Trophoblast cell (in vitro differentiated cells and primary cell): ENCODE measurements at regions not wholly inside any gene's neighbourhood (a gene's known extent, or its start where the extent isn't known, plus 50 kb on each side); places are given as distances from the start of the nearest gene placed in this dataset.

Experiments
- DNase-seq, 2 donors: peaks; one replicate each; pipeline ENCODE4 v3.0.0-alpha.2; 2016
- H2AFZ ChIP-seq: 2 replicates; pipeline ENCODE4 v1.6.1; 2013; ENCODE audit warnings: low read length, moderate library complexity, mild to moderate bottlenecking; ENCODE audit not compliant: insufficient read depth, poor library complexity
- H2AK5ac ChIP-seq: 2 replicates; pipeline ENCODE4 v1.6.1; 2013; ENCODE audit warnings: mild to moderate bottlenecking, low read length
- H2BK120ac ChIP-seq: 2 replicates; pipeline ENCODE4 v1.6.1; 2013; ENCODE audit warnings: low read length, mild to moderate bottlenecking, moderate library complexity; ENCODE audit not compliant: insufficient read depth, poor library complexity
- H2BK12ac ChIP-seq: 2 replicates; pipeline ENCODE4 v1.6.1; 2013; ENCODE audit warnings: mild to moderate bottlenecking, low read length, moderate library complexity
- H2BK5ac ChIP-seq: 2 replicates; pipeline ENCODE4 v1.6.1; 2013; ENCODE audit warnings: low read length, low read depth, moderate library complexity, mild to moderate bottlenecking; ENCODE audit not compliant: poor library complexity
- H3K14ac ChIP-seq: 2 replicates; pipeline ENCODE4 v1.6.1; 2013; ENCODE audit warnings: mild to moderate bottlenecking, low read length
- H3K18ac ChIP-seq: 2 replicates; pipeline ENCODE4 v1.6.1; 2013; ENCODE audit warnings: mild to moderate bottlenecking, low read length
- H3K23ac ChIP-seq: 2 replicates; pipeline ENCODE4 v1.6.1; 2013; ENCODE audit warnings: low read length
- H3K27ac ChIP-seq: 2 replicates; pipeline ENCODE4 v1.5.1; 2013; ENCODE audit warnings: low read depth, mild to moderate bottlenecking, inconsistent platforms, low read length, moderate library complexity
- H3K27me3 ChIP-seq: 2 replicates; pipeline ENCODE4 v1.6.1; 2013; ENCODE audit warnings: inconsistent platforms, mild to moderate bottlenecking, low read length, moderate library complexity; ENCODE audit not compliant: insufficient read depth
- H3K36me3 ChIP-seq, 2 experiments: 1 replicate in 1 of 2; 2 replicates in 1 of 2; pipeline ENCODE4 v1.6.1; 2013; ENCODE audit warnings: low read length in 2 of 2, mild to moderate bottlenecking in 2 of 2, moderate library complexity in 1 of 2; ENCODE audit not compliant: insufficient read depth in 2 of 2, control insufficient read depth in 1 of 2
- H3K4ac ChIP-seq: 2 replicates; pipeline ENCODE4 v1.6.1; 2013; ENCODE audit warnings: low read depth, mild to moderate bottlenecking, low read length, moderate library complexity
- H3K4me1 ChIP-seq, 2 experiments: 1 replicate in 1 of 2; 2 replicates in 1 of 2; pipeline ENCODE4 v1.6.1; 2013; ENCODE audit warnings: low read length in 2 of 2, mild to moderate bottlenecking in 2 of 2, moderate library complexity in 1 of 2; ENCODE audit not compliant: insufficient read depth in 2 of 2, control insufficient read depth in 1 of 2
- H3K4me2 ChIP-seq: 2 replicates; pipeline ENCODE4 v1.6.1; 2013; ENCODE audit warnings: inconsistent platforms, mild to moderate bottlenecking, low read length, moderate library complexity
- H3K4me3 ChIP-seq: 2 replicates; pipeline ENCODE4 v1.5.1; 2013; ENCODE audit warnings: mild to moderate bottlenecking, low read depth, low read length, inconsistent platforms
- H3K79me1 ChIP-seq: one replicate; pipeline ENCODE4 v1.6.1; 2013; ENCODE audit warnings: low read length
- H3K79me2 ChIP-seq: 2 replicates; pipeline ENCODE4 v1.6.1; 2013; ENCODE audit warnings: low read length, mild to moderate bottlenecking; ENCODE audit not compliant: control insufficient read depth, insufficient read depth, poor library complexity
- H3K9ac ChIP-seq: 2 replicates; pipeline ENCODE4 v1.6.1; 2013; ENCODE audit warnings: mild to moderate bottlenecking, low read length
- H3K9me3 ChIP-seq: 2 replicates; pipeline ENCODE4 v1.6.1; 2013; ENCODE audit warnings: low read depth, mild to moderate bottlenecking, control low read depth, inconsistent platforms, low read length; ENCODE audit not compliant: insufficient read depth
- H4K12ac ChIP-seq: 2 replicates; pipeline ENCODE4 v1.6.1; 2013; ENCODE audit warnings: low read depth, mild to moderate bottlenecking, low read length, moderate library complexity
- H4K8ac ChIP-seq: 2 replicates; pipeline ENCODE4 v1.6.1; 2013; ENCODE audit warnings: low read depth, mild to moderate bottlenecking, low read length, moderate library complexity
- H4K91ac ChIP-seq: one replicate; pipeline ENCODE4 v1.6.1; 2013; ENCODE audit warnings: low read depth, mild to moderate bottlenecking, low read length, moderate library complexity
- WGBS: extraction: QIAGEN DNeasy Blood & Tissue Kit; methylation state at CpG from one replicate; pipeline ENCODE4 v1.1.7; 2013; ENCODE audit warnings: missing lambda C conversion rate; ENCODE audit not compliant: insufficient read length, insufficient coverage; ENCODE audit errors: extremely low coverage; 5-methylcytosine and 5-hydroxymethylcytosine counted together

DNA sequence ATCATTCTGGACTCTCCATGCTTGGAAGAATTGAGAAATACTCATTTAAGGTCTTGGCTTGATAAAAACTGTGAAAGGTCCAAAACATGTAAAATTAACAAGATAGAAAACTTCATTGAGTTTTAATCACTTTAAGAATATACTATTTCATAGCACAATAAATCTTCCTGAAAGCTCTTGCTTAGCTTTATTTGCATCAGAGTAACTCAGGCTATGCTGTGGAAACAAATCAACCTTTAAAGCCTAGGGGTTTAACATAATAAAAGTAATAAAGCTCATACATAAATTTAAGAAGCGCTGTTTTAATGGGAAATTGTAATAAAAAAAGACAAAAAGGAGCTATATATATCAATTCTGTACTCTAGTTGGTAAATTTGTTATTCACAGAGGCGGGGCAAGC is 77.2 kb upstream of the PTCHD4 start:
- Histone ChIP-seq H3K4me1 (no peaks in the 10 kb centered on the region), H2BK12ac (no peak overlapping the region), H3K4me2 (no peak overlapping the region), H2AK5ac (no peak overlapping the region), H3K14ac (no peak overlapping the region), H3K79me2 (no peaks in the 10 kb centered on the region), H2BK120ac (no peak overlapping the region), H4K12ac (no peak overlapping the region), H3K9ac (no peak overlapping the region), H3K4me3 (no peak overlapping the region), H2AFZ (no peak overlapping the region), H3K27me3 (no peaks in the 10 kb centered on the region), H4K8ac (no peak overlapping the region), H3K79me1 (no peaks in the 10 kb centered on the region), H4K91ac (no peak overlapping the region), H3K27ac (no peak overlapping the region), H3K36me3 (no peaks in the 10 kb centered on the region), H3K18ac (no peak overlapping the region), H3K4ac (no peak overlapping the region), H3K9me3 (no peaks in the 10 kb centered on the region), H2BK5ac (no peak overlapping the region), H3K23ac (no peak overlapping the region)
- no CpG with 5 or more reads among the region's 2 CpGs for WGBS
- no peak for DNase-seq

DNA sequence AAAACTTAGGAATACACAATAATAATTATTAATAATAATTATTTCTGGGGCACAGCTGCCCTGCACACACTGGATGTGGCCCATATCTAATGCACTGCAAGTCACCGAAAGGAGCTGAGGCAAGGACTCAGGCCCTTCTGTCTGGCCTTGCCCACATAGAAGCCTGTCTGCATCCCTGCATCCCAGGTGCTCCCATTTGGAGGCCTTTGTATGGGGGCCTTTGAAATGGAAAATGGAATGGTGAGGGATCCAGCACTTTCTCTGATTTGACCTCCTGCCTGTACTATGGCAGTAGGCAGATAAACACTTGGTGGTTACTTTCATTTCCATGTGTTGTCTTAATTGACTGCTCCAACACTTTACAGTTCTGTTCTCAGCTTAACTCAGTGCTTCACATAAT is 75.7 kb upstream of the PTCHD4 start:
- Histone ChIP-seq H3K4me2 (no peak overlapping the region), H2BK120ac (no peak overlapping the region), H4K91ac (no peak overlapping the region), H4K8ac (no peak overlapping the region), H3K18ac (no peak overlapping the region), H3K4ac (no peak overlapping the region), H3K4me3 (no peak overlapping the region), H3K79me2 (no peaks in the 10 kb centered on the region), H3K14ac (no peak overlapping the region), H3K9me3 (no peaks in the 10 kb centered on the region), H4K12ac (no peak overlapping the region), H3K4me1 (no peaks in the 10 kb centered on the region), H3K36me3 (no peaks in the 10 kb centered on the region), H3K27me3 (no peaks in the 10 kb centered on the region), H3K23ac (no peak overlapping the region), H2BK5ac (no peak overlapping the region), H2AFZ (no peak overlapping the region), H3K9ac (no peak overlapping the region), H2BK12ac (no peak overlapping the region), H2AK5ac (no peak overlapping the region), H3K79me1 (no peaks in the 10 kb centered on the region), H3K27ac (no peak overlapping the region)
- DNase-seq: no peak
- no CpG with 5 or more reads among the region's 1 CpG for WGBS

DNA sequence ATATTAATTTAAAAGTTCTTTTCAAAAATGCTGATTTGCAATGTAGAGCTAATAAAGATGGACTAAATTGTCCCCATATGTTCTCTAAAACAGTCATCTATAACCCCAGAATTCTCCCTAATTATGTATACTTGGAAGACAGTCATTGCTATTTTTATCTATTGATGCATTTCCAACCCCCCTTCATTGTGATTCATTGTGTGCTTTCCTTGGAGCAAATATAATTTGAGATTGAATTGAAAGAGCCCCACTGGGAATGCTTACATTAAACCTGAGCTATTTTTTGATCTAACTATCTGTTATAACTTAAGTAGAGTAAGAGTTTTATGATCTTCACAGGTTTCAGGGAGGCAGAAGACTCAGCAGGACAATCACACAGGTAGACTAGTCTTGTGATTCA is 73.7 kb upstream of the PTCHD4 start:
- H3K4me2 ChIP-seq: no peak overlapping the region
- no peak overlapping the region for H3K4ac ChIP-seq
- H2AFZ ChIP-seq: no peak overlapping the region
- H2BK12ac ChIP-seq: no peak overlapping the region
- no peak overlapping the region for H3K27ac ChIP-seq
- no peaks in the 10 kb centered on the region for H3K36me3 ChIP-seq
- no peaks in the 10 kb centered on the region for H3K79me2 ChIP-seq
- no peak overlapping the region for H3K23ac ChIP-seq
- H3K4me1 ChIP-seq: no peaks in the 10 kb centered on the region
- DNase-seq: no peak
- no peak overlapping the region for H2AK5ac ChIP-seq
- no peak overlapping the region for H3K14ac ChIP-seq
- H3K27me3 ChIP-seq: no peaks in the 10 kb centered on the region
- no peak overlapping the region for H3K18ac ChIP-seq
- H2BK5ac ChIP-seq: no peak overlapping the region
- H4K91ac ChIP-seq: no peak overlapping the region
- H4K8ac ChIP-seq: no peak overlapping the region
- H3K9me3 ChIP-seq: no peaks in the 10 kb centered on the region
- no peak overlapping the region for H2BK120ac ChIP-seq
- H4K12ac ChIP-seq: no peak overlapping the region
- no peak overlapping the region for H3K9ac ChIP-seq
- H3K4me3 ChIP-seq: no peak overlapping the region
- no peaks in the 10 kb centered on the region for H3K79me1 ChIP-seq

DNA sequence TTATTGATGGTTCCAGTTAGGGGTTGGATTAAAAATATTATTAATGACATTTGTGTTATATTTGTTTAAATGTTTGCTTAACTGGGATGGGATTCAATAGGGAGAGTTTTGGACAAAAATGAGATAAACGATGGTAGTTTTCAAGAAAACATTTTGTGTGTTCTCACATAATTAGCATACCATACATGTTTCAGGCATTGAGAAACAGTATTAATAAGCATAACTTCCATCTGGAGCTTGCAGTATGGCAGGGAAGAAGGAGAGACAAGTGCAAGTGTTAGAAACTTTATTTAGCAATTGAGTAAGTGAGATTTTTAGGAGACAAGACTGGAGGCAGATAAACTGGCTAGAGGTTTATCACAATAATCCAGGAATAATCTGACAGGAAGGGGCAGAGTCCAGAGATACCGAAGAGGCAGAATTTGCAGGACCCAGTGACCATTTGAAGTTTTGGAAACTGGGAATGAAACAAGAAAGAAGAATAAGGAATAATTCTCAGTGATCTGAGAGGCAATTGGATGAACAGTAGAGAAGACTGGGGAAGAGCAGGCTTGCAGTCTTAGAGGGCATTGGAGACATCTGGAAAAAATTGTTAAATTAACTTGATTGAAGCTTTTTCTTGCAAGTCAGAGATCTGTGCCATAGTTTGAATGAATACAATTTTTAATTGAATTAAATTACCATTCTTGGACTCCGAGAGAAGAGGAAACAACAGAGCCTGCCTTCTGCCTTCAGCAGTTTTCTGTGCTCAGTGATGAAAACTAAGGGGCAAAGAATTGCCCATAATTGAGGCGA is 73.0 kb upstream of the PTCHD4 start:
- Histone ChIP-seq H3K23ac (no peak overlapping the region), H4K8ac (no peak overlapping the region), H3K4me2 (no peak overlapping the region), H4K12ac (no peak overlapping the region), H3K4me1 (no peaks in the 10 kb centered on the region), H2BK5ac (no peak overlapping the region), H2AFZ (no peak overlapping the region), H3K27ac (no peak overlapping the region), H2BK120ac (no peak overlapping the region), H3K79me1 (no peaks in the 10 kb centered on the region), H3K79me2 (no peaks in the 10 kb centered on the region), H4K91ac (no peak overlapping the region), H3K14ac (no peak overlapping the region), H3K9me3 (no peaks in the 10 kb centered on the region), H3K4me3 (no peak overlapping the region), H2AK5ac (no peak overlapping the region), H3K27me3 (no peaks in the 10 kb centered on the region), H3K18ac (no peak overlapping the region), H3K36me3 (no peaks in the 10 kb centered on the region), H3K9ac (no peak overlapping the region), H3K4ac (no peak overlapping the region), H2BK12ac (no peak overlapping the region)
- DNase-seq: peak in 1 of 2 donors; percentile 41
- no CpG with 5 or more reads among the region's 4 CpGs for WGBS
